HepG2 (cell line): ENCODE measurements at regions not wholly inside any gene's neighbourhood (a gene's known extent, or its start where the extent isn't known, plus 50 kb on each side); places are given as distances from the start of the nearest gene placed in this dataset.

ENCODE experiments used
- ATAC-seq: fragments of 200-7000 bp; cut with Tn5 transposase; 3 replicates; pipeline ENCODE4 v1.9.1; 2020; ENCODE audit warnings: mild to moderate bottlenecking, moderate library complexity
- BruUV-seq: library from RNA; stranded (reverse); fragments of 400-500 nt; replicated peaks from 2 replicates; lab custom pipeline; 2021; lab: Mats Ljungman, UMichigan
- CTCF ChIA-PET: fragments of 300-600 bp; formaldehyde crosslinking; extraction: SDS; loops from one replicate; lab custom pipeline; 2021; ENCODE audit warnings: low total read pairs, inconsistent platforms, low intra/inter-chr PET ratio; lab: Yijun Ruan, JAX
- POLR2A ChIA-PET: fragments of 350-600 bp; sonication (Branson Sonifier 250); formaldehyde crosslinking; loops from one replicate; lab custom pipeline; 2020; ENCODE audit warnings: antibody characterized with exemption, inconsistent platforms; lab: Yijun Ruan, JAX
- DNase-seq: peaks from one replicate; pipeline ENCODE4 v3.0.0-alpha.2; 2015; ENCODE audit warnings: low spot score
- FAIRE-seq: peaks from 3 replicates; lab custom pipeline; 2011; peaks lifted over from hg19 to GRCh38; lab: Jason Lieb, UNC
- H2AFZ ChIP-seq: one replicate; pipeline ENCODE4 v1.6.1; 2011; ENCODE audit warnings: low read length, inconsistent platforms
- H3K27ac ChIP-seq: fragments of 300-600 bp; 3 replicates; pipeline ENCODE4 v1.8.0; 2011; ENCODE audit warnings: mixed run types, mild to moderate bottlenecking, mixed read lengths, low read length, inconsistent platforms; ENCODE audit not compliant: insufficient read depth; ENCODE audit errors: extremely low read length
- H3K27me3 ChIP-seq, 2 experiments: fragments of 200-600 bp in 1 of 2; 2 replicates in 1 of 2; 3 replicates in 1 of 2; pipeline versions ENCODE4 v1.6.0 to v1.8.0; 2011; ENCODE audit warnings: low read length in 2 of 2, mild to moderate bottlenecking in 2 of 2, moderate library complexity in 2 of 2, inconsistent platforms in 1 of 2; ENCODE audit not compliant: insufficient read depth in 2 of 2, control insufficient read depth in 1 of 2
- H3K36me3 ChIP-seq, 2 experiments: fragments of 200-600 bp in 1 of 2; replicated peaks in 1 of 2; 2 replicates in 1 of 2; 3 replicates in 1 of 2; pipeline versions ENCODE4 v1.5.1 to v1.8.0; 2011; ENCODE audit warnings: low read length in 2 of 2, inconsistent platforms in 1 of 2; ENCODE audit not compliant: insufficient read depth in 2 of 2, control insufficient read depth in 1 of 2
- H3K4me1 ChIP-seq: 2 replicates; pipeline ENCODE4 v1.5.1; 2012; ENCODE audit warnings: low read length, inconsistent platforms; ENCODE audit not compliant: insufficient read depth
- H3K4me2 ChIP-seq: 2 replicates; pipeline ENCODE4 v1.6.0; 2011; ENCODE audit warnings: low read depth, low read length, inconsistent platforms
- H3K4me3 ChIP-seq, 3 experiments: fragments of 200-600 bp in 1 of 3; sonication (generic), shearing (Covaris generic) in 1 of 3; replicated peaks in 1 of 3; 2 replicates each; pipeline ENCODE4 v1.5.1; 2011 to 2016; ENCODE audit warnings: low read length in 3 of 3, inconsistent platforms in 2 of 3, low read depth in 2 of 3, mild to moderate bottlenecking in 2 of 3, control low read depth in 1 of 3, mixed read lengths in 1 of 3; ENCODE audit not compliant: insufficient read depth in 1 of 3
- H3K79me2 ChIP-seq: one replicate; pipeline ENCODE4 v1.6.1; 2011; ENCODE audit warnings: low read length, inconsistent platforms; ENCODE audit not compliant: insufficient read depth
- H3K9ac ChIP-seq: 2 replicates; pipeline ENCODE4 v1.6.0; 2011; ENCODE audit warnings: mild to moderate bottlenecking, low read depth, low read length, inconsistent platforms; ENCODE audit not compliant: insufficient read depth
- H3K9me3 ChIP-seq: 2 replicates; pipeline ENCODE4 v1.5.1; 2012; ENCODE audit warnings: mild to moderate bottlenecking, low read length
- H4K20me1 ChIP-seq: 2 replicates; pipeline ENCODE4 v1.6.0; 2011; ENCODE audit warnings: inconsistent platforms, mild to moderate bottlenecking, low read length, moderate library complexity; ENCODE audit not compliant: insufficient read depth
- FOSL2 ChIP-seq: sonication (generic); formaldehyde crosslinking; IDR thresholded peaks from 2 replicates; pipeline ENCODE4 v1.4.0; 2020; ENCODE audit warnings: missing genetic modification reagents
- ISX ChIP-seq: sonication (generic); formaldehyde crosslinking; conservative IDR thresholded peaks from 2 replicates; pipeline ENCODE4 v1.5.0; 2020; ENCODE audit warnings: missing genetic modification reagents
- NKX3-1 ChIP-seq: sonication (generic); formaldehyde crosslinking; IDR thresholded peaks from 2 replicates; pipeline ENCODE4 v1.5.0; 2020; ENCODE audit warnings: missing genetic modification reagents
- RFX1 ChIP-seq: fragments of 450-650 bp; IDR thresholded peaks from 2 replicates; pipeline ENCODE4 v1.6.1; 2017
- SCMH1 ChIP-seq: sonication (generic); formaldehyde crosslinking; IDR thresholded peaks from 2 replicates; pipeline ENCODE4 v1.9.0; 2021; ENCODE audit warnings: missing genetic modification reagents, mild to moderate bottlenecking, borderline replicate concordance
- XRCC5 ChIP-seq: fragments of 200-400 bp; formaldehyde crosslinking; optimal IDR thresholded peaks from 2 replicates; pipeline ENCODE3; 2017; ENCODE audit warnings: mild to moderate bottlenecking, low read length
- ZMAT3 ChIP-seq: sonication (generic); formaldehyde crosslinking; conservative IDR thresholded peaks from 2 replicates; pipeline ENCODE4 v1.7.0; 2021; ENCODE audit warnings: missing genetic modification reagents
- ZNF460 ChIP-seq: sonication (generic); formaldehyde crosslinking; IDR thresholded peaks from 2 replicates; pipeline ENCODE4 v1.5.1; 2020; ENCODE audit warnings: missing genetic modification reagents, mild to moderate bottlenecking, borderline replicate concordance
- ZNF782 ChIP-seq: sonication (generic); formaldehyde crosslinking; IDR thresholded peaks from 2 replicates; pipeline ENCODE4 v1.4.0; 2020; ENCODE audit warnings: missing genetic modification reagents, mild to moderate bottlenecking, borderline replicate concordance
- ZSCAN12 ChIP-seq: sonication (generic); formaldehyde crosslinking; IDR thresholded peaks from 2 replicates; pipeline ENCODE4 v1.9.0; 2021; ENCODE audit warnings: mild to moderate bottlenecking, missing genetic modification reagents
- WGBS: methylation state at CpG from one replicate; pipeline ENCODE4 v1.1.6; 2017; ENCODE audit warnings: low lambda C conversion rate; 5-methylcytosine and 5-hydroxymethylcytosine counted together
- in situ Hi-C: cut with HindIII; loops from 2 replicates; pipeline ENCODE4 v1.10.0; 2017; ENCODE audit warnings: low pct_unique_long_range_greater_than_20kb; ENCODE audit not compliant: extremely low pct_ligation_motif_present
- intact Hi-C: fragments of 100-400 bp; cut with micrococcal nuclease; formaldehyde crosslinking; loops from one replicate; pipeline ENCODE4 v1.10.0; 2022; ENCODE audit not compliant: unreplicated experiment
- TF ChIP-seq, protein P1 (sequence below): fragments of 450-650 bp; IDR thresholded peaks from 2 replicates; pipeline ENCODE4 v1.6.1; 2017; ENCODE audit warnings: mild to moderate bottlenecking
- TF ChIP-seq, protein P2 (sequence below): sonication (generic); formaldehyde crosslinking; IDR thresholded peaks from 2 replicates; pipeline ENCODE4 v1.8.0; 2022; ENCODE audit warnings: mild to moderate bottlenecking, missing genetic modification reagents, moderate library complexity
- TF ChIP-seq, protein P3 (sequence below): sonication (generic); formaldehyde crosslinking; IDR thresholded peaks from 2 replicates; pipeline ENCODE4 v1.9.0; 2021; ENCODE audit warnings: missing genetic modification reagents, mild to moderate bottlenecking, borderline replicate concordance
- TF ChIP-seq, protein P4 (sequence below): sonication (generic); formaldehyde crosslinking; IDR thresholded peaks from 2 replicates; pipeline ENCODE4 v1.5.1; 2020; ENCODE audit warnings: missing genetic modification reagents, mild to moderate bottlenecking, borderline replicate concordance
- TF ChIP-seq, protein P5 (sequence below): sonication (generic); formaldehyde crosslinking; conservative IDR thresholded peaks from 2 replicates; pipeline ENCODE4 v1.4.0; 2020; ENCODE audit warnings: mild to moderate bottlenecking, missing genetic modification reagents, moderate library complexity

DNA sequence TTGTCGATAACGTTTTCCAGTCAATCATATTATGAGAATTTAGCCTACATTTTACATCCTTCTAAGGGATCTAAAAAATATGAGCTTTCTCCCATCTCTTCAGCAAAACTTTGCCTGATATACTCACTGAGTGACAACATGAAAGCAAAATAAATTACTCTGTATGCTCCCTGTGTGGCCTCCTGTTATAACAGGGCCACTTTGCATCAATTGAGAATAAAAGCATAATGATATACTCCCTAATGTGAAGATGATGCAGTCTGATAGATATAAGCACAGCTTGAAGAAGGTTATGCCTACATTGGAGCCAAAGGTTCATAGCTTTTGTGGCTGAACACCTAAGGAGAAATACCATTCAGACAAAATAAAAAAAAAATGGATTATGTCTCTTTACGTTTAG is 561.3 kb upstream of the ZNF717 start:
- POLR2A ChIA-PET: no interaction called here
- TF ChIP-seq, protein P1, sequence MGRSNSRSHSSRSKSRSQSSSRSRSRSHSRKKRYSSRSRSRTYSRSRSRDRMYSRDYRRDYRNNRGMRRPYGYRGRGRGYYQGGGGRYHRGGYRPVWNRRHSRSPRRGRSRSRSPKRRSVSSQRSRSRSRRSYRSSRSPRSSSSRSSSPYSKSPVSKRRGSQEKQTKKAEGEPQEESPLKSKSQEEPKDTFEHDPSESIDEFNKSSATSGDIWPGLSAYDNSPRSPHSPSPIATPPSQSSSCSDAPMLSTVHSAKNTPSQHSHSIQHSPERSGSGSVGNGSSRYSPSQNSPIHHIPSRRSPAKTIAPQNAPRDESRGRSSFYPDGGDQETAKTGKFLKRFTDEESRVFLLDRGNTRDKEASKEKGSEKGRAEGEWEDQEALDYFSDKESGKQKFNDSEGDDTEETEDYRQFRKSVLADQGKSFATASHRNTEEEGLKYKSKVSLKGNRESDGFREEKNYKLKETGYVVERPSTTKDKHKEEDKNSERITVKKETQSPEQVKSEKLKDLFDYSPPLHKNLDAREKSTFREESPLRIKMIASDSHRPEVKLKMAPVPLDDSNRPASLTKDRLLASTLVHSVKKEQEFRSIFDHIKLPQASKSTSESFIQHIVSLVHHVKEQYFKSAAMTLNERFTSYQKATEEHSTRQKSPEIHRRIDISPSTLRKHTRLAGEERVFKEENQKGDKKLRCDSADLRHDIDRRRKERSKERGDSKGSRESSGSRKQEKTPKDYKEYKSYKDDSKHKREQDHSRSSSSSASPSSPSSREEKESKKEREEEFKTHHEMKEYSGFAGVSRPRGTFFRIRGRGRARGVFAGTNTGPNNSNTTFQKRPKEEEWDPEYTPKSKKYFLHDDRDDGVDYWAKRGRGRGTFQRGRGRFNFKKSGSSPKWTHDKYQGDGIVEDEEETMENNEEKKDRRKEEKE: no peak
- no peak for TF ChIP-seq ISX (CRISPR knock-in tag)
- TF ChIP-seq ZNF782 (CRISPR knock-in tag): no peak
- TF ChIP-seq XRCC5: no peak
- no peak for TF ChIP-seq ZSCAN12 (CRISPR knock-in tag)
- TF ChIP-seq, protein P2, sequence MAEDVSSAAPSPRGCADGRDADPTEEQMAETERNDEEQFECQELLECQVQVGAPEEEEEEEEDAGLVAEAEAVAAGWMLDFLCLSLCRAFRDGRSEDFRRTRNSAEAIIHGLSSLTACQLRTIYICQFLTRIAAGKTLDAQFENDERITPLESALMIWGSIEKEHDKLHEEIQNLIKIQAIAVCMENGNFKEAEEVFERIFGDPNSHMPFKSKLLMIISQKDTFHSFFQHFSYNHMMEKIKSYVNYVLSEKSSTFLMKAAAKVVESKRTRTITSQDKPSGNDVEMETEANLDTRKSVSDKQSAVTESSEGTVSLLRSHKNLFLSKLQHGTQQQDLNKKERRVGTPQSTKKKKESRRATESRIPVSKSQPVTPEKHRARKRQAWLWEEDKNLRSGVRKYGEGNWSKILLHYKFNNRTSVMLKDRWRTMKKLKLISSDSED (CRISPR knock-in tag): no peak
- TF ChIP-seq ZMAT3: no peak
- no peak for TF ChIP-seq NKX3-1 (CRISPR knock-in tag)
- TF ChIP-seq RFX1: no peak
- TF ChIP-seq, protein P3, sequence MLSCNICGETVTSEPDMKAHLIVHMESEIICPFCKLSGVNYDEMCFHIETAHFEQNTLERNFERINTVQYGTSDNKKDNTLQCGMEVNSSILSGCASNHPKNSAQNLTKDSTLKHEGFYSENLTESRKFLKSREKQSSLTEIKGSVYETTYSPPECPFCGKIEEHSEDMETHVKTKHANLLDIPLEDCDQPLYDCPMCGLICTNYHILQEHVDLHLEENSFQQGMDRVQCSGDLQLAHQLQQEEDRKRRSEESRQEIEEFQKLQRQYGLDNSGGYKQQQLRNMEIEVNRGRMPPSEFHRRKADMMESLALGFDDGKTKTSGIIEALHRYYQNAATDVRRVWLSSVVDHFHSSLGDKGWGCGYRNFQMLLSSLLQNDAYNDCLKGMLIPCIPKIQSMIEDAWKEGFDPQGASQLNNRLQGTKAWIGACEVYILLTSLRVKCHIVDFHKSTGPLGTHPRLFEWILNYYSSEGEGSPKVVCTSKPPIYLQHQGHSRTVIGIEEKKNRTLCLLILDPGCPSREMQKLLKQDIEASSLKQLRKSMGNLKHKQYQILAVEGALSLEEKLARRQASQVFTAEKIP (CRISPR knock-in tag): no peak
- TF ChIP-seq SCMH1 (CRISPR knock-in tag): no peak
- TF ChIP-seq, protein P4, sequence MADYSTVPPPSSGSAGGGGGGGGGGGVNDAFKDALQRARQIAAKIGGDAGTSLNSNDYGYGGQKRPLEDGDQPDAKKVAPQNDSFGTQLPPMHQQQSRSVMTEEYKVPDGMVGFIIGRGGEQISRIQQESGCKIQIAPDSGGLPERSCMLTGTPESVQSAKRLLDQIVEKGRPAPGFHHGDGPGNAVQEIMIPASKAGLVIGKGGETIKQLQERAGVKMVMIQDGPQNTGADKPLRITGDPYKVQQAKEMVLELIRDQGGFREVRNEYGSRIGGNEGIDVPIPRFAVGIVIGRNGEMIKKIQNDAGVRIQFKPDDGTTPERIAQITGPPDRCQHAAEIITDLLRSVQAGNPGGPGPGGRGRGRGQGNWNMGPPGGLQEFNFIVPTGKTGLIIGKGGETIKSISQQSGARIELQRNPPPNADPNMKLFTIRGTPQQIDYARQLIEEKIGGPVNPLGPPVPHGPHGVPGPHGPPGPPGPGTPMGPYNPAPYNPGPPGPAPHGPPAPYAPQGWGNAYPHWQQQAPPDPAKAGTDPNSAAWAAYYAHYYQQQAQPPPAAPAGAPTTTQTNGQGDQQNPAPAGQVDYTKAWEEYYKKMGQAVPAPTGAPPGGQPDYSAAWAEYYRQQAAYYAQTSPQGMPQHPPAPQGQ (CRISPR knock-in tag): no peak
- TF ChIP-seq ZNF460: no peak
- no peak for TF ChIP-seq FOSL2 (CRISPR knock-in tag)
- TF ChIP-seq, protein P5, sequence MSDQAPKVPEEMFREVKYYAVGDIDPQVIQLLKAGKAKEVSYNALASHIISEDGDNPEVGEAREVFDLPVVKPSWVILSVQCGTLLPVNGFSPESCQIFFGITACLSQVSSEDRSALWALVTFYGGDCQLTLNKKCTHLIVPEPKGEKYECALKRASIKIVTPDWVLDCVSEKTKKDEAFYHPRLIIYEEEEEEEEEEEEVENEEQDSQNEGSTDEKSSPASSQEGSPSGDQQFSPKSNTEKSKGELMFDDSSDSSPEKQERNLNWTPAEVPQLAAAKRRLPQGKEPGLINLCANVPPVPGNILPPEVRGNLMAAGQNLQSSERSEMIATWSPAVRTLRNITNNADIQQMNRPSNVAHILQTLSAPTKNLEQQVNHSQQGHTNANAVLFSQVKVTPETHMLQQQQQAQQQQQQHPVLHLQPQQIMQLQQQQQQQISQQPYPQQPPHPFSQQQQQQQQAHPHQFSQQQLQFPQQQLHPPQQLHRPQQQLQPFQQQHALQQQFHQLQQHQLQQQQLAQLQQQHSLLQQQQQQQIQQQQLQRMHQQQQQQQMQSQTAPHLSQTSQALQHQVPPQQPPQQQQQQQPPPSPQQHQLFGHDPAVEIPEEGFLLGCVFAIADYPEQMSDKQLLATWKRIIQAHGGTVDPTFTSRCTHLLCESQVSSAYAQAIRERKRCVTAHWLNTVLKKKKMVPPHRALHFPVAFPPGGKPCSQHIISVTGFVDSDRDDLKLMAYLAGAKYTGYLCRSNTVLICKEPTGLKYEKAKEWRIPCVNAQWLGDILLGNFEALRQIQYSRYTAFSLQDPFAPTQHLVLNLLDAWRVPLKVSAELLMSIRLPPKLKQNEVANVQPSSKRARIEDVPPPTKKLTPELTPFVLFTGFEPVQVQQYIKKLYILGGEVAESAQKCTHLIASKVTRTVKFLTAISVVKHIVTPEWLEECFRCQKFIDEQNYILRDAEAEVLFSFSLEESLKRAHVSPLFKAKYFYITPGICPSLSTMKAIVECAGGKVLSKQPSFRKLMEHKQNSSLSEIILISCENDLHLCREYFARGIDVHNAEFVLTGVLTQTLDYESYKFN (CRISPR knock-in tag): no peak
- Histone ChIP-seq H3K4me2 (no peak overlapping the region), H3K9me3 (no peaks in the 10 kb centered on the region), H3K79me2 (no peaks in the 10 kb centered on the region), H4K20me1 (no peaks in the 10 kb centered on the region), H2AFZ (no peak overlapping the region), H3K27me3 (no peaks in the 10 kb centered on the region), H3K9ac (no peak overlapping the region), H3K4me3 (no peak overlapping the region), H3K27ac (no peak overlapping the region), H3K4me1 (peaks cover 11% of the 10 kb centered on the region), H3K36me3 (no peaks in the 10 kb centered on the region)
- intact Hi-C loops: no loop called here
- in situ Hi-C loops: no loop called here
- no peak for ATAC-seq
- CTCF ChIA-PET: no interaction called here
- no TSS peak for BruUV-seq
- no peak for FAIRE-seq
- no peak for DNase-seq
- WGBS: 36% methylated on average over 3 of the region's 3 CpGs
